Caco-2 (cell line): ENCODE measurements at regions not wholly inside any gene's neighbourhood (a gene's known extent, or its start where the extent isn't known, plus 50 kb on each side); places are given as distances from the start of the nearest gene placed in this dataset.
"Not testable (repeated sequence)": the region's sequence is repeated elsewhere in the genome, so short reads cannot be mapped to it uniquely, and the experiment has no call there.

Experiments
- BruUV-seq: library from RNA; stranded (reverse); fragments of 400-500 nt; replicated peaks from 2 replicates; lab custom pipeline; 2021; lab: Mats Ljungman, UMichigan
- CTCF ChIA-PET: fragments of 300-600 bp; sonication (Branson Sonifier 250); formaldehyde crosslinking; loops from one replicate; lab custom pipeline; 2022; ENCODE audit warnings: antibody characterized with exemption; lab: Charles Lee
- POLR2A ChIA-PET: fragments of 300-600 bp; sonication (Branson Sonifier 250); formaldehyde crosslinking; loops from one replicate; lab custom pipeline; 2022; ENCODE audit warnings: antibody characterized with exemption; lab: Charles Lee
- DNase-seq, 2 experiments: peaks; one replicate each; pipeline versions ENCODE4 v3.0.0 to v3.0.0-alpha.2; 2020 to 2022
- H3K27me3 ChIP-seq: replicated peaks from 2 replicates; pipeline ENCODE4 v1.6.0; 2011; ENCODE audit warnings: low read length; ENCODE audit not compliant: control insufficient read depth, insufficient read depth
- H3K36me3 ChIP-seq: 2 replicates; pipeline ENCODE4 v1.5.1; 2011; ENCODE audit warnings: low read length; ENCODE audit not compliant: control insufficient read depth, insufficient read depth
- H3K4me1 ChIP-seq: fragments of 250-450 bp; sonication (Bioruptor Pico); 2 replicates; pipeline ENCODE4 v1.5.1; 2020; ENCODE audit warnings: mild to moderate bottlenecking
- H3K4me3 ChIP-seq: 2 replicates; pipeline ENCODE4 v1.5.1; 2011; ENCODE audit warnings: low read depth, mild to moderate bottlenecking, control low read depth, low read length
- H3K9me3 ChIP-seq: fragments of 250-450 bp; sonication (Bioruptor Pico); 2 replicates; pipeline ENCODE4 v1.5.1; 2020; ENCODE audit warnings: mild to moderate bottlenecking, moderate library complexity
- H3K27ac Mint-ChIP-seq: one replicate; pipeline ENCODE4 v1.8.0; 2022; ENCODE audit warnings: mixed read lengths; ENCODE audit not compliant: unreplicated experiment
- H3K27me3 Mint-ChIP-seq: one replicate; pipeline ENCODE4 v1.8.0; 2022; ENCODE audit warnings: mixed read lengths; ENCODE audit not compliant: insufficient read depth, unreplicated experiment
- H3K36me3 Mint-ChIP-seq: one replicate; pipeline ENCODE4 v1.8.0; 2022; ENCODE audit warnings: mild to moderate bottlenecking, mixed read lengths; ENCODE audit not compliant: insufficient read depth, unreplicated experiment
- H3K4me1 Mint-ChIP-seq: one replicate; pipeline ENCODE4 v1.8.0; 2022; ENCODE audit warnings: low read depth, mixed read lengths; ENCODE audit not compliant: unreplicated experiment
- H3K4me3 Mint-ChIP-seq: one replicate; pipeline ENCODE4 v1.8.0; 2022; ENCODE audit warnings: mild to moderate bottlenecking, moderate library complexity, mixed read lengths; ENCODE audit not compliant: unreplicated experiment
- H3K9me3 Mint-ChIP-seq: one replicate; pipeline ENCODE4 v1.8.0; 2022; ENCODE audit warnings: mixed read lengths; ENCODE audit not compliant: unreplicated experiment
- CTCF ChIP-seq, 2 experiments: fragments of 200-600 bp in 1 of 2; IDR thresholded peaks; 1 replicate in 1 of 2; 2 replicates in 1 of 2; pipeline versions ENCODE4 v1.5.1 to v1.8.0; 2011 to 2022; ENCODE audit warnings: antibody characterized with exemption in 1 of 2, control low read depth in 1 of 2, inconsistent platforms in 1 of 2, low read depth in 1 of 2, low read length in 1 of 2, mild to moderate bottlenecking in 1 of 2, moderate library complexity in 1 of 2; ENCODE audit not compliant: insufficient read depth in 1 of 2, severe bottlenecking in 1 of 2, unreplicated experiment in 1 of 2
- intact Hi-C: fragments of 100-400 bp; cut with micrococcal nuclease; formaldehyde crosslinking; loops from one replicate; pipeline ENCODE4 v1.10.0; 2022; ENCODE audit not compliant: unreplicated experiment

- no peaks in the 10 kb centered on the region for H3K27me3 ChIP-seq
- no peak overlapping the region for H3K27ac Mint-ChIP-seq
- no TSS peak for BruUV-seq
- H3K4me1 Mint-ChIP-seq, result no peaks in the 10 kb centered on the region
- H3K4me1 ChIP-seq, result no peaks in the 10 kb centered on the region
- no peak overlapping the region for H3K4me3 Mint-ChIP-seq
- ChIA-PET POLR2A (no interaction called here), CTCF (interaction anchor here (1.4 kb wide), 1 partner anchor 8 kb away, joined by 3 read pairs; no protein-coding TSS in a partner anchor)
- no peaks in the 10 kb centered on the region for H3K36me3 ChIP-seq
- TF ChIP-seq CTCF (IDR thresholded peaks at IDR 0.05; ENCODE audit: insufficient read depth in 1 of 2, low read depth in 1 of 2, low read length in 1 of 2, severe bottlenecking in 1 of 2, unreplicated experiment in 1 of 2), result no peak
- H3K9me3 ChIP-seq, result peaks cover 10% of the 10 kb centered on the region
- no peaks in the 10 kb centered on the region for H3K36me3 Mint-ChIP-seq
- no peak for DNase-seq
- intact Hi-C loops, result no loop called here
- no peak overlapping the region for H3K4me3 ChIP-seq
- H3K27me3 Mint-ChIP-seq, result peaks cover 1% of the 10 kb centered on the region
- H3K9me3 Mint-ChIP-seq, result peaks cover 37% of the 10 kb centered on the region
These were observed 118.8 kb downstream of the ZNF467 start for GRCh38 chr7:149654588-149654987.

- H3K9me3 ChIP-seq, H3K4me3 Mint-ChIP-seq, H3K4me3 ChIP-seq, H3K27me3 Mint-ChIP-seq, H3K4me1 ChIP-seq, POLR2A ChIA-PET, H3K27me3 ChIP-seq, H3K4me1 Mint-ChIP-seq, H3K36me3 Mint-ChIP-seq, DNase-seq, H3K27ac Mint-ChIP-seq, intact Hi-C loops, BruUV-seq, H3K36me3 ChIP-seq, CTCF ChIA-PET: not testable (repeated sequence)
- peaks cover 46% of the 10 kb centered on the region for H3K9me3 Mint-ChIP-seq
These were observed 123.2 kb downstream of the ZNF467 start for GRCh38 chr7:149650190-149650589.

GRCh38 chr7:149644754-149645153 is 128.6 kb downstream of the ZNF467 start:
- intact Hi-C loops, result no loop called here
- CTCF ChIA-PET, result no interaction called here
- Mint-ChIP-seq H3K4me1 (peaks cover 5% of the 10 kb centered on the region), H3K4me3 (no peak overlapping the region), H3K9me3 (peaks cover 9% of the 10 kb centered on the region), H3K36me3 (peaks cover 6% of the 10 kb centered on the region), H3K27ac (no peak overlapping the region), H3K27me3 (no peaks in the 10 kb centered on the region)
- TF ChIP-seq CTCF (IDR thresholded peaks at IDR 0.05; ENCODE audit: insufficient read depth in 1 of 2, low read depth in 1 of 2, low read length in 1 of 2, severe bottlenecking in 1 of 2, unreplicated experiment in 1 of 2), result no peak
- no peak for DNase-seq
- H3K27me3 ChIP-seq, result no peaks in the 10 kb centered on the region
- no peaks in the 10 kb centered on the region for H3K9me3 ChIP-seq
- no peak overlapping the region for H3K4me3 ChIP-seq
- no peaks in the 10 kb centered on the region for H3K36me3 ChIP-seq
- no TSS peak for BruUV-seq
- POLR2A ChIA-PET, result no interaction called here
- 0 out of 2 replicates have a peak, but pooled peaks cover 3% of the 10 kb centered on the region for H3K4me1 ChIP-seq

- no peak overlapping the region for H3K4me3 Mint-ChIP-seq
- ChIA-PET POLR2A (no interaction called here), CTCF (interaction anchor here (1.0 kb wide), 1 partner anchor 20 kb away, joined by 3 read pairs; no protein-coding TSS in a partner anchor)
- peaks cover 6% of the 10 kb centered on the region for H3K27me3 Mint-ChIP-seq
- intact Hi-C loops, result no loop called here
- H3K36me3 Mint-ChIP-seq, result peaks cover 6% of the 10 kb centered on the region
- H3K9me3 Mint-ChIP-seq, result peaks cover 9% of the 10 kb centered on the region
- no peak for TF ChIP-seq CTCF (IDR thresholded peaks at IDR 0.05; ENCODE audit: insufficient read depth in 1 of 2, low read depth in 1 of 2, low read length in 1 of 2, severe bottlenecking in 1 of 2, unreplicated experiment in 1 of 2)
- Histone ChIP-seq H3K9me3 (no peaks in the 10 kb centered on the region), H3K27me3 (no peaks in the 10 kb centered on the region), H3K4me3 (no peak overlapping the region), H3K4me1 (0 out of 2 replicates have a peak, but pooled peaks cover 3% of the 10 kb centered on the region), H3K36me3 (no peaks in the 10 kb centered on the region)
- no peak overlapping the region for H3K27ac Mint-ChIP-seq
- DNase-seq, result no peak
- no TSS peak for BruUV-seq
- no peaks in the 10 kb centered on the region for H3K4me1 Mint-ChIP-seq
These were observed 130.8 kb downstream of the ZNF467 start for GRCh38 chr7:149642589-149642988.
